ENCODE measurements at regions not wholly inside any gene's neighbourhood (a gene's known extent, or its start where the extent isn't known, plus 50 kb on each side); places are given as distances from the start of the nearest gene placed in this dataset.

GRCh38 chr10:128596906-128597305 is 470.7 kb upstream of the MKI67 start:
- ATAC-seq (replicated peaks) (no peak), DNase-seq (no peak)
- no peaks in the 10 kb centered on the region for H3K27me3 Mint-ChIP-seq
- H3K9me3 Mint-ChIP-seq, result peaks cover 4 to 5% of the 10 kb centered on the region in 2 donors
- no peak overlapping the region for H3K27ac Mint-ChIP-seq
- H3K4me3 Mint-ChIP-seq, result no peak overlapping the region
- H3K36me3 Mint-ChIP-seq, result no peaks in the 10 kb centered on the region
- no peaks in the 10 kb centered on the region for H3K4me1 Mint-ChIP-seq

- Mint-ChIP-seq H3K4me3 (no peak overlapping the region), H3K27ac (no peak overlapping the region), H3K36me3 (no peaks in the 10 kb centered on the region), H3K27me3 (no peaks in the 10 kb centered on the region), H3K4me1 (no peaks in the 10 kb centered on the region), H3K9me3 (peaks cover 3 to 4% of the 10 kb centered on the region in 2 donors)
- ATAC-seq (replicated peaks) (no peak), DNase-seq (no peak)
Measured at GRCh38 chr10:128599030-128599429, 472.8 kb upstream of the MKI67 start.

- H3K9me3 Mint-ChIP-seq, result peaks cover 3 to 4% of the 10 kb centered on the region in 2 donors
- no peak overlapping the region for H3K27ac Mint-ChIP-seq
- no peaks in the 10 kb centered on the region for H3K27me3 Mint-ChIP-seq
- H3K4me3 Mint-ChIP-seq, result no peak overlapping the region
- H3K4me1 Mint-ChIP-seq, result no peaks in the 10 kb centered on the region
- DNase-seq (no peak), ATAC-seq (replicated peaks) (no peak)
- no peaks in the 10 kb centered on the region for H3K36me3 Mint-ChIP-seq
Measured at GRCh38 chr10:128599538-128599937, 473.3 kb upstream of the MKI67 start.

- Mint-ChIP-seq H3K4me1 (no peaks in the 10 kb centered on the region), H3K9me3 (no peaks in the 10 kb centered on the region), H3K27me3 (peaks cover 0 to 3% of the 10 kb centered on the region in 2 donors), H3K36me3 (no peaks in the 10 kb centered on the region), H3K27ac (no peak overlapping the region), H3K4me3 (no peak overlapping the region)
- ATAC-seq (replicated peaks) (no peak), DNase-seq (no peak)
Measured at GRCh38 chr10:128602183-128602582, 476.0 kb upstream of the MKI67 start.

GRCh38 chr10:128604025-128604424 is 477.8 kb upstream of the MKI67 start:
- H3K9me3 Mint-ChIP-seq, result no peaks in the 10 kb centered on the region
- DNase-seq (no peak), ATAC-seq (replicated peaks) (no peak)
- H3K36me3 Mint-ChIP-seq, result no peaks in the 10 kb centered on the region
- no peaks in the 10 kb centered on the region for H3K4me1 Mint-ChIP-seq
- no peak overlapping the region for H3K27ac Mint-ChIP-seq
- H3K27me3 Mint-ChIP-seq, result peaks cover 0 to 5% of the 10 kb centered on the region in 2 donors
- H3K4me3 Mint-ChIP-seq, result no peak overlapping the region

- Mint-ChIP-seq H3K27ac (no peak overlapping the region), H3K4me1 (no peaks in the 10 kb centered on the region), H3K9me3 (no peaks in the 10 kb centered on the region), H3K27me3 (peaks cover 0 to 5% of the 10 kb centered on the region in 2 donors), H3K36me3 (no peaks in the 10 kb centered on the region), H3K4me3 (no peak overlapping the region)
- DNase-seq (no peak), ATAC-seq (replicated peaks) (no peak)
Measured at GRCh38 chr10:128605180-128605579, 479.0 kb upstream of the MKI67 start.

GRCh38 chr10:128606055-128606454 is 479.8 kb upstream of the MKI67 start:
- no peak overlapping the region for H3K27ac Mint-ChIP-seq
- no peaks in the 10 kb centered on the region for H3K9me3 Mint-ChIP-seq
- H3K4me1 Mint-ChIP-seq, result no peaks in the 10 kb centered on the region
- H3K36me3 Mint-ChIP-seq, result no peaks in the 10 kb centered on the region
- H3K27me3 Mint-ChIP-seq, result peaks cover 0 to 5% of the 10 kb centered on the region in 2 donors
- DNase-seq (no peak), ATAC-seq (replicated peaks) (no peak)
- H3K4me3 Mint-ChIP-seq, result no peak overlapping the region

- Mint-ChIP-seq H3K4me1 (no peaks in the 10 kb centered on the region), H3K27ac (no peak overlapping the region), H3K36me3 (no peaks in the 10 kb centered on the region), H3K4me3 (no peak overlapping the region), H3K9me3 (no peaks in the 10 kb centered on the region), H3K27me3 (peaks cover 0 to 5% of the 10 kb centered on the region in 2 donors)
- no peak for ATAC-seq (replicated peaks)
- DNase-seq, result no peak
Measured at GRCh38 chr10:128608791-128609190, 482.6 kb upstream of the MKI67 start.

GRCh38 chr10:128609460-128609859 is 483.2 kb upstream of the MKI67 start:
- H3K9me3 Mint-ChIP-seq, result no peaks in the 10 kb centered on the region
- no peaks in the 10 kb centered on the region for H3K36me3 Mint-ChIP-seq
- H3K27ac Mint-ChIP-seq, result no peak overlapping the region
- H3K4me3 Mint-ChIP-seq, result no peak overlapping the region
- H3K27me3 Mint-ChIP-seq, result peaks cover 0 to 5% of the 10 kb centered on the region in 2 donors
- DNase-seq, result no peak
- ATAC-seq (replicated peaks), result no peak
- no peaks in the 10 kb centered on the region for H3K4me1 Mint-ChIP-seq

- H3K4me3 Mint-ChIP-seq, result no peak overlapping the region
- no peaks in the 10 kb centered on the region for H3K36me3 Mint-ChIP-seq
- DNase-seq, result no peak
- no peaks in the 10 kb centered on the region for H3K4me1 Mint-ChIP-seq
- peaks cover 0 to 5% of the 10 kb centered on the region in 2 donors for H3K27me3 Mint-ChIP-seq
- H3K9me3 Mint-ChIP-seq, result no peaks in the 10 kb centered on the region
- ATAC-seq (replicated peaks), result no peak
- H3K27ac Mint-ChIP-seq, result no peak overlapping the region
Measured at GRCh38 chr10:128610113-128610512, 483.9 kb upstream of the MKI67 start.

GRCh38 chr10:128612195-128612594 is 486.0 kb upstream of the MKI67 start:
- no peak for DNase-seq
- peaks cover 0 to 3% of the 10 kb centered on the region in 2 donors for H3K27me3 Mint-ChIP-seq
- H3K4me1 Mint-ChIP-seq, result no peaks in the 10 kb centered on the region
- peaks cover 2 to 5% of the 10 kb centered on the region in 2 donors for H3K9me3 Mint-ChIP-seq
- H3K27ac Mint-ChIP-seq, result no peak overlapping the region
- H3K36me3 Mint-ChIP-seq, result no peaks in the 10 kb centered on the region
- no peak overlapping the region for H3K4me3 Mint-ChIP-seq
- ATAC-seq (replicated peaks), result no peak

GRCh38 chr10:128612631-128613030 is 486.4 kb upstream of the MKI67 start:
- H3K9me3 Mint-ChIP-seq, result peaks cover 2 to 5% of the 10 kb centered on the region in 2 donors
- ATAC-seq (replicated peaks) (no peak), DNase-seq (no peak)
- no peak overlapping the region for H3K4me3 Mint-ChIP-seq
- H3K4me1 Mint-ChIP-seq, result no peaks in the 10 kb centered on the region
- H3K27me3 Mint-ChIP-seq, result no peaks in the 10 kb centered on the region
- H3K27ac Mint-ChIP-seq, result no peak overlapping the region
- H3K36me3 Mint-ChIP-seq, result no peaks in the 10 kb centered on the region

- H3K27me3 Mint-ChIP-seq, result peaks cover 0 to 6% of the 10 kb centered on the region in 2 donors
- peaks cover 2 to 5% of the 10 kb centered on the region in 2 donors for H3K9me3 Mint-ChIP-seq
- no peaks in the 10 kb centered on the region for H3K4me1 Mint-ChIP-seq
- H3K4me3 Mint-ChIP-seq, result no peak overlapping the region
- no peak for DNase-seq
- ATAC-seq (replicated peaks), result no peak
- no peak overlapping the region for H3K27ac Mint-ChIP-seq
- H3K36me3 Mint-ChIP-seq, result no peaks in the 10 kb centered on the region
Measured at GRCh38 chr10:128614016-128614605, 487.9 kb upstream of the MKI67 start.

- Mint-ChIP-seq H3K4me3 (no peak overlapping the region), H3K36me3 (no peaks in the 10 kb centered on the region), H3K27ac (no peak overlapping the region), H3K4me1 (no peaks in the 10 kb centered on the region), H3K27me3 (peaks cover 0 to 6% of the 10 kb centered on the region in 2 donors), H3K9me3 (peaks cover 2 to 5% of the 10 kb centered on the region in 2 donors)
- DNase-seq (no peak), ATAC-seq (replicated peaks) (no peak)
Measured at GRCh38 chr10:128614802-128615553, 488.8 kb upstream of the MKI67 start.

GRCh38 chr10:128617532-128617931 is 491.3 kb upstream of the MKI67 start:
- H3K9me3 Mint-ChIP-seq, result peaks cover 2 to 5% of the 10 kb centered on the region in 2 donors
- H3K27me3 Mint-ChIP-seq, result peaks cover 0 to 6% of the 10 kb centered on the region in 2 donors
- H3K4me3 Mint-ChIP-seq, result no peak overlapping the region
- H3K4me1 Mint-ChIP-seq, result no peaks in the 10 kb centered on the region
- H3K27ac Mint-ChIP-seq, result no peak overlapping the region
- H3K36me3 Mint-ChIP-seq, result no peaks in the 10 kb centered on the region
- DNase-seq (no peak), ATAC-seq (replicated peaks) (no peak)

Measured in stimulated activated naive B cell treated with anti-CD40 and anti-IgM and Interleukin-4, amounts not matched to agents 10 μg/mL and 1 μg/mL and 100 μg/mL, for 72 hours (primary cell).